ENCODE measurements at regions not wholly inside any gene's neighbourhood (a gene's known extent, or its start where the extent isn't known, plus 50 kb on each side); places are given as distances from the start of the nearest gene placed in this dataset.

GRCh38 chr4:38409852-38410251, 254.1 kb upstream of the KLF3 start:
- TF ChIP-seq CTCF (IDR thresholded peaks at IDR 0.05; ENCODE audit: insufficient read depth, low read length), result no peak
- no peak for DNase-seq (ENCODE audit: low read depth)

GRCh38 chr4:38411092-38411491, 252.9 kb upstream of the KLF3 start:
- no peak for TF ChIP-seq CTCF (IDR thresholded peaks at IDR 0.05; ENCODE audit: insufficient read depth, low read length)
- no peak overlapping the region for H3K4me3 ChIP-seq (ENCODE audit: low read depth, low read length)
- peak; percentile 4 for DNase-seq (ENCODE audit: low read depth)

More at GRCh38 chr4:38409852-38410251, 254.1 kb upstream of the KLF3 start:
- H3K4me3 ChIP-seq (ENCODE audit: low read depth, low read length), result no peak overlapping the region

- peak; percentile 6 for DNase-seq (ENCODE audit: low read depth)
- no peak overlapping the region for H3K4me3 ChIP-seq (ENCODE audit: low read depth, low read length)
- no peak for TF ChIP-seq CTCF (IDR thresholded peaks at IDR 0.05; ENCODE audit: insufficient read depth, low read length)
Measured at GRCh38 chr4:38411981-38412536, 251.9 kb upstream of the KLF3 start.

DNA sequence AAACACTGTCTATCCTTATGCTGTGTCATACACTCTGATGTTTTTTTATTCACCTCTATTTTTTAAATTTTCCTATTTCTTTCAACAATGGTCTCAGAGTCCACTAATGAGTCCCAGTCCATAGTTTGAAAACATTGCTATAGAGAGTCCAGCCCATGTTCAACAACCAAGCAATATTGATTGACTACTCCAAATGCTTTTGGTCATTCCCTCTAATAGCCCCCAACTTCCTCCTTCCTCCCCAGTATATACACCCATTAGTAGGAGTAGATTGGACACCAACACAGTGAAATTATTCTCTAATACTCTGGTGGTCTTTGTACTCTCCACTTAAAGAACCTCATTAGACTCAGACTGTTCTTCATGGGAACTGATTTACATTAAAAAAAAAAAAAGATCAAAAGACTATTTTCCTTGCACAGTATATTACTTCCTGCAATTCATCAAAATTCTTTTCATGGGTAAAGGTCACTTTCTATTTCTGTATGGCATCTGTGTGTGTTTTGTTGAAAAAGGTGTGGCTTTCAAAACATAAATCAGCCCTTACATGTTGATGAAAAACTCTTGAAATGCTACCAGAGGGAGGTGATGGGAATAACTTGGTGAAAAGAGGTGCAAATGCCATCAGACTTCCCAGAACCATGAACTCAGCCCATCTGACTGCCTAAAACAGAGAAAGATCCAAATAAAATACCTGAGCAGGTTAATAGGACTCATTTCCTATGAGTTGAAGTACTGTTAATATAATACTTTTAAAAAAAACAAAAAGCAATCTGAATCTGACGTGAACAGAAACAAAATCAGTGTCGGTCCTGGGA, 250.3 kb upstream of the KLF3 start:
- no peak for TF ChIP-seq CTCF (IDR thresholded peaks at IDR 0.05; ENCODE audit: insufficient read depth, low read length)
- no peak overlapping the region for H3K4me3 ChIP-seq (ENCODE audit: low read depth, low read length)
- no peak for DNase-seq (ENCODE audit: low read depth)

- TF ChIP-seq CTCF (IDR thresholded peaks at IDR 0.05; ENCODE audit: insufficient read depth, low read length), result no peak
- H3K4me3 ChIP-seq (ENCODE audit: low read depth, low read length), result no peak overlapping the region
- no peak for DNase-seq (ENCODE audit: low read depth)
Measured at GRCh38 chr4:38414410-38414809, 249.6 kb upstream of the KLF3 start.

DNA sequence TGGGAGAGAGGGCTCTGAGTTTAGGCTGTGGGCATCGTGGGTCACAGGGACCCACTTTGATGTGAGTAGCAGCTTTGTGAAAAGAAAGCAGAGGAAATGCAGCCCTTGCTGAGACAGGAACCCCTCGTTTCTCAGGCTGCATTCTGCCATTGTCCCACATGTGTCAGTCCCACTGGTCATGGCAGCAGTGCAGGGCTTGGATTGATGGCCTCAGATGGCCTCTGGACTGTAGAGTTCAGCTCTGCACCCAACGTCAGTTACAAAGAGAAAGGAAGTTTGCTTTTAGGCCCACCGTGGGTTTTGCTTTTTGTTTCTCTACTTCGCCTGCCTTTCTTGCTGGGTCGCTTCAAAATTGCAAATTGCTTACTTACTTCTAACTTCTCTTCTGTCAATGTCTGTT, 248.3 kb upstream of the KLF3 start:
- TF ChIP-seq CTCF (IDR thresholded peaks at IDR 0.05; ENCODE audit: insufficient read depth, low read length), result no peak
- no peak for DNase-seq (ENCODE audit: low read depth)
- H3K4me3 ChIP-seq (ENCODE audit: low read depth, low read length), result no peak overlapping the region
